ENCODE measurements at regions not wholly inside any gene's neighbourhood (a gene's known extent, or its start where the extent isn't known, plus 50 kb on each side); places are given as distances from the start of the nearest gene placed in this dataset.

- TF ChIP-seq USF2 (IDR thresholded peaks at IDR 0.05; ENCODE audit: low read length) (no peak), CEBPB (IDR thresholded peaks at IDR 0.05; ENCODE audit: low read depth, low read length) (no peak), TAF1 (IDR thresholded peaks at IDR 0.05; ENCODE audit: low read depth, low read length) (no peak), HDAC2 (IDR thresholded peaks at IDR 0.05; ENCODE audit: borderline replicate concordance in 1 of 2, low read depth in 2 of 2, low read length in 2 of 2) (no peak), ZNF274 (IDR thresholded peaks at IDR 0.05; ENCODE audit: borderline replicate concordance, extremely low read depth, low read length) (no peak)
Measured at GRCh38 chr18:76627444-76627843, 132.4 kb upstream of the ZNF516 start (continued).

Data from H1 (cell line).